GM21717 (cell line): ENCODE measurements at regions not wholly inside any gene's neighbourhood (a gene's known extent, or its start where the extent isn't known, plus 50 kb on each side); places are given as distances from the start of the nearest gene placed in this dataset.

Source experiments
- ATAC-seq: cut with Tn5 transposase; IDR thresholded peaks from one replicate; pipeline ENCODE4 v1.9.1; 2021; ENCODE audit warnings: mild to moderate bottlenecking, moderate library complexity; ENCODE audit not compliant: unreplicated experiment

DNA sequence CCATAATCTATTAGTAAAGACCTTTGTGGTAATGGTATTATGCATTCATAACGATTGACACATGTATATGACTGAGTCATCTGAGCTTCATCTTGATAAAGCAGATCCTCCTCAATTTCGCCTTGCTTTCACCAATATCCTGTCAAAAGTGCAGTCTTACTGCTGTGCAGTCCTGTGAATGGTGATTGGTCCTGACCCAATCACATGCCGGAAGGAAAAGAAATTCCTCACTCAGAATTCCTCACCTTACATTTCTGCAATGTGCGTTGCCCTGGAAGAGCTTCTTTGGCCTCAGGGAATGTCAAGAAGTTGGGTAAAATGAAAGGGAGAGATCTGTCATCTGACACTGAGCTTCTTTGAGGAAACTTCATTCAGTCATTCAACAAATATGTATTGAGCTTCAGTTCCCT, 121.0 kb upstream of the TSPAN2 start:
- ATAC-seq = no peak

DNA sequence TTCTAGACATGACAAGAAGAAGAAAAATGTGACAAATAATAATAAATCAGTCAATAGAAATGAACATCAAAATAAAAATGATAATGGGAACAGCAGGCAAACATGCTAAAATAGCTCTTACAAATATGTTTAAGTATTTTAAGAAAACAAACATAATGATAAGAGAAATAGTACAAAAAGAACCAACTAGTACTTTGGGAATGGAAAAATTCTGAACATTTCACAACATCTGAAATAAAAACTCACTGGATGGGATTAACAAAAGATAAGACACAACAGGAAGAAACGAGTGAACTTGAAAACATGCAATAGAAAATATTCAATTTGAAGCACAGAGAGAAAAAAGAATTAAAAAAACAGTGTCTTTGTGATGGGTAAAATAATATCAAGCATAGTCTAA, 115.2 kb upstream of the TSPAN2 start:
- no peak for ATAC-seq

DNA sequence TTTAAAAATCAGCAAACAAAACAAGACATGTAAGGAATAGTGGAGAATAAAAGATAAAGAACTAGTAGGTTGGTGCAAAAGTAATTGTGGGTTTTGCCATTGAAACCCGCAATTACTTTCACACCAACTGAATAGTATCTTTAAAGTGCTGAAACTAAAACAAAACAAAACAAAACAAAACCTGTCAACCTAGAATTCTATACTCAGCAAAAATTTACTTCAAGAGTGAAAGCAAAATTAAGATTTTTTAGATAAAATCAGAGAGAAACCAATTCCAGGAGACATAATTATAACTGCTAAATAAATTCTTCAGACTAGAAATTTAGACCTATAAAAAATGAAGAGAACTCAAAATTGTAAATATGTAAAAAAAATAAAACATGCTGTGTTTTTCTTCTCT, 114.0 kb upstream of the TSPAN2 start:
- ATAC-seq = no peak

DNA sequence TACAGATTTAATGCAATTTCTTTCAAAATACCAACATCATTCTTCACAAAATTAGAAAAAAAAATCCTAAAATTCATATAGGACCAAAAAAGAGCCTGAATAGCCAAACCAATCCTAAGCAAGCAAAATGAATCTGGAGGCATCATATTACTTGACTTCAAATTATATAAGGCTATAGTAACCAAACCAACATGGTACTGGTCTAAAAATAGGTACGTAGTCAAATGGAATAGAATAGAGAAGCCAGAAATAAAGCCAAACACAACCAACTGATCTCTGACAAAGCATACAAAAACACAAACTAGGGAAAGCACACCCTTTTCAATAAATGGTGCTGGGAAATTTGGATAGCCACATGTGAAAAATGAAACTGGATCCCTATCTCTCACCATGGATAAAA, 112.3 kb upstream of the TSPAN2 start:
- ATAC-seq = no peak

DNA sequence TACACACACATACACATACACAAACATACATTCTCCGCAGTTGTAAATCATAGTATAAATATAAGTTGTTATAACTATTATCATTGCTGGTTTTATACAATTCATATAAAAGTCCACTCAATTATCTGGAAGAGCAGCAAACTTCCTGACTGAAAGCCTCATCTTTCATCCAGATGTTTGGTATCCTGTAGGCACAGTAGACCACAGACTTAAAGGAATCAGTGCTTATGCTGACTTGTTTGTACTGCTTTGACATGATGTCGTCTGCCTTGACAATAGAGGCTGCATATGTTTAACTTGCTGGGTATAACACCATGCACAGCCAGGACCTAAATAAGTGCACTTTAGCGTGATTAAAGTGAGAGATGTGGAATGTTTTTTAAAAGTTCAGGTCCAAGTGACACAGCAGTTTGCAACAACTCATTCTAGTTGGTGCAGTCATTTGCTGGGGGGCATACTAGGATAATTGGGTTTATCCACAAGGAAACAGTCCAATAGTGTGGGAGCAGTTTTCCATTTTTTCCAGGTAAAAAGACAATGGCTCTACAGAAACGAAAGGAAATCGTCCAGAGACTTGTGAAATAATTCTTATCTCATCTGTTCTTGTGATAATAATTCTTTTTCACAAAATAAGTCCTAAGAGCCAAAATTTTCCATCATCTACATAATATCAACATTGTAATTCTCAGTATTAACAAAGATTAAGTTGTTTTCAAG, 110.3 kb upstream of the TSPAN2 start:
- no peak for ATAC-seq

DNA sequence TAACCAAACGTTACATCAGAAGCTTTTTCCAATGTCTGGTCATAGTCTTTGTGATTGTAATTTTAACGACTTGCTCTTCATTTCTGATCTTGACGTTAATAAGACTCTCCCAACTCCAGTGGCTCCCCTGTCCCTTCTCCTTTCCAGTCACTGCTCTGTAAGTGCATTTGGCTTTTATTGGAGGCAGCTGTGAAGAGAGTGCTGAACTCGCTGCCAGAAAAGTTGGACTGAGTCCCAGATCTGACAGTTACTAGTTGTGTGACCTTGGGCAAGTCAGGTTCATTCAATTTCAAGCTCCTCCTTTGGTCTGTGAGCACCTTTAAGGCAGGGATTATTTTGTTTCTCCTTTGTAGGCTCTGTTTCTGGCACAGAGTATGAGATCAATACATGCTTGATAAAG, 109.6 kb upstream of the TSPAN2 start:
- no peak for ATAC-seq

DNA sequence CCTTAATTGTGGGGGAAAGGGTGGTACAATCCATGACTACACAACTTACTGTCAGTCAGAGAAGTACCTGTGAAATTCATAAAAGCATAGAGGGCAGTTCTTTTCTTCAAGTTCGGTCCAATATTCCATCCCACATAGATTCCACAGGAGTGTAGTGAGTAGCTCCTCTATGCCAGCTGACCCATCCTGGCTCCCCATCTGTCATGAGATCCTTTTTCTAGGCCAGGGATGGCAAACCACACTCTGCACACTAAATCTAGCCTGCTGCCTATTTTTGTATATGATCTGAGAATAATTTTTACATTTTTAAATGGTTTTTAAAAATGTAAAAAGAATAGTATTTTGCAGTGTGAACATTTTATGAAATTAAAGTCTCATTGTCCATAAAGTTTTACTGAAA, 107.0 kb upstream of the TSPAN2 start:
- ATAC-seq = no peak

DNA sequence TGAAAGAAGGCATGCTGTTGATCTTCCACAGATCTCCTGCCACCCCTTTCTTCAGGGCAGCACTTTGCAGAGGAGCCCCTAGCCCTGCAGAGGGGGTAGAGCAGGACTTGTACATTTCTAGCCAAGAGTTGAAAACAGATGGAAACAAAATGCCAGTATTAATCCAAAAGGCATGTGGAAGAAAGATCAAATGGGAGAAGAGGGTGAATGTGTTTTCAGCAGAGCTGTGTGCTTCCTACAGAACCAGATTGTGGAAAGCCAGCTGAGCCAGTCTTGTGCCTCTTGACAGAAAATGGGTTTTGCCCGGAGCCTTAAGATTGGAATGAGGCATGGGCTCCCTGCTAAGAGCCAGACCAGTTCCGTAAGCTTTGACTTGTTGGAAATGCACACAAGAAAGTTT, 105.2 kb upstream of the TSPAN2 start:
- no peak for ATAC-seq

DNA sequence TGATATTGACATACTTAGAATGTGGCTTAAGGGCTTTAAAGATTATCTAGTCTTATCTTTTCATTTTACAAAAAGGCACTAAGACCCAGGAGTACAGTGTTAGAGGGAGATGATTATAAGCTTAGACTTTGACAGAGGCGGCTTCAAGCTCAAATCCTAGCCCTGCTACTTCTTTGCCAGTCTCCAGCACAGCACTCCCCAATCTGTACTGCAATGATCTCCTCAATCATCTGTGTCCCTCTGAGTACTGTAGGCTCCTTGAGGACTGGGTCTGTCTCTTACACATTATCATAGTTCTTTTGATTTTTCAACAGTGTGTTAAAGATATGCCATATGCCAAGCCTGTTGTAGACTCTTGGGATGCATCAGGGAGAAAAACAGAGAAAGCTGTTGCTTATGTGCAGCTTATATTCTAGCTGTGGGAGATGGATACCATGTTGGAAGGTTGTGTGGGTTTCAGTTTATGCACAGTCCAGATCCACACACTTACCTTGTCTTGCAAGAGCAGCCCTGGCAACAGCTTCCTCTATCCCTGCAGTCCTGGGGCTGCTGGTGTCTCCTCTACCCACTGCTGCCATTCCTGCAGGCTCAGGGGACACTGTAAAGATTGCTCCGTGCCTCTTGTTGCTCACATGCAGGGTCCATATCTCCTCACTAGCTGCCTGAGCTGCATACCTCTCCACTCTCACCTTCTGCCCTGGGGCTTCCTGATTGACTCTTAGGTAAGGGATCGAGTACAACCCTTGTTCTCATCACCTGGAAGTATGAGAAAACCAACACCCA, 103.9 kb upstream of the TSPAN2 start:
- no peak for ATAC-seq

DNA sequence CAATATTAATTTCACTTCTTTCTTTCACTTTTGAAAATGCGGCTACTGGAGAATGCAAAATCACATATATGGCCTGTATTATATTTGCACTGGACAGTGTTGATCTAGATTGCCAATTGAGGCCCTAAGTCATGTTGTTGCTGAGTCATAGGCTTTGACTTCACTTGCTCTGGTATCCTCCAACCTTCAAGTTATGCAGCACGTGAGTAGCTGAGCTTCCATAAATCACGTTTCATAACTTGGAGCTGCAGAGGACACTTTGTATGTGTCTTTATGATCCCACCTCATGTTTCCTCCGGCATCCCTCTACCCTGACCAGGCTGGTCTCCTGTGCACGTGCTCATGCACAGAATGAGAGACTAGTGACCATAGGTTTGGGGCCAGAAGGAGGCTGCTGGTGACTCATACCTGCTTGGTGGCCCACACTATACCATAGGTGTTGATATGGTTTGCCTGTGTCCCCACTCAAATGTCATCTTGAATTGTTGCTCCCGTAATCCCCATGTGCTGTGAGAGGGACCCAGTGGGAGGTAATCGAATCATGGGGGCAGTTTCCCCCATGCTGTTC, 103.0 kb upstream of the TSPAN2 start:
- no peak for ATAC-seq

DNA sequence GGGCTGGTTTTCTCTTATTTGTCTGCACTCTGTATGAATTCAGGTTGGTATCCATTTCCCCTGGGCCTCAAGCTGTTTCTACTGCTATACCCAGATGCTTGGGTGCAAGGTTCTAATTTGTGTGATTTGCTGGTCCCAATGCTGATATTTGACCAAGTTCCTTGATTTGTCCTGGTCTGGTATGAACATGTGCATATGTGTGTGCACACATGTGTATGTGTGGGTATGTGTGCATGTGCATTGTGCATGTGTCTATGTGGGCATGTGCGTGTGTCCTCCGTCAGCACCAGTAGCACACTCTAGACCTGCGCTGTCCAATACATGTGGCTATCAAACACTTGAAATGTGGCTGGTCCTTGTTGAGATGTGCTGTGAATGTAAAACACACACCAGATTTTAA, 102.4 kb upstream of the TSPAN2 start:
- no peak for ATAC-seq

DNA sequence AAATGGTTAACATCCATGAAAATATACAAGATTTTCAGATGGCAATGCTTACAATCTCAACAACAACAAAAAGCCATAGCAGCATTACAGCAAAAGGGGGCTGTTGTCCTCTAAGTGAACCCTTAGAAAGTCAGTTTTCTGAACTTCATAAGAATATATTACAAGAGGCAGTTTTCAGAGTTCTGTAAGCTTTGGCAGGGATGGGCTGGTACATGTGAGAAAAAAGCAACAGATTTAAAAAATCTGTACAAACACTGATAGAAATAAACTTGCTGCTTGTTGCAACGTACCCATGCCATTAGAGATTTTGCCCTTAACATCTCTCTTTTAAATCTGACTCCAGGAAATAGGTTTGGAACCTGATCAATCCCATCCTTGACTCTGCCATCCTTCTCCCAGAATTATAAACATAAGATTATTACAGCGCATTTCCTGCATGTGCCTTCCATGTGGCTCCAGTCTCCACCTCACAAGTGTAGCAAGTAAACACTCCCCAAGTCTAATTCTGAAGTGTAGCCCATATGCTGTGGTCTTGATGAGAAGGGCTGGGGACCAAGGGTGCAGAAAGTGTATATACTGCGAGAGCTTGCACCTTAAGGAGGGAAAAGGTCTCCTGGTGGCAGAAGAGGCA, 101.4 kb upstream of the TSPAN2 start:
- ATAC-seq = no peak

DNA sequence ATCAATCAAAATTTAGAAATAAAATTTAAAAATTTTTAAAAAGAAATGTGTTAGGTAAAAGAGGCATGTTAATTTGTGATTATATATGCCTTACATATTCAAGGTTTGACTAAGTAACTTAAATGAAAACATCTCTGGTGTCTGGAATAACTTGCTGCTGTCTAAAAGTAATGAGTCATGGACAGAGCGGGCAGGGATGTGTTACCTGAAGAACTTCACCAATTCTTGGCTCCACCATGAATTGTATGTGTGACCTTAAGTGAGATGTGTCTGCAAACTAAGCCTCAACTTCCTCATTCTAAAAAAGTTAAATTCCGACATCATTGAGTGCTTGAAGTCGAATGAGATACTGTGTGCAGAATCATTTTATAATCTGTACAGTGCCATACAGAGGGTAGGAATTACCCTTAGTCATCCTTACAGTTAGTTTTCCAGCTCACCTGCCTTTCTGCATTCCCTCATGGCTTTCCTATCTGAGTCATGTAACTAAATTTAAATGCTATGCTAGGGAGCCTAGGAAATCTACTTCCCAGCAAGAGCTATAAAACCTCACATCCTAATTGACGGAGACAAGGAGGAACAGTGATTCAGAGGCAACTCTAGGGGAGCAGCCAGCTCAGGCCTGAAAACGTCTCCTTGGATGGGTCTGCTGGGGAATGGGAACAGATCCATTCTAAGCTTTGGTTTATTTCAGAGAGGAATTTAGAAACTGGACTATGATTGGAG, 100.7 kb upstream of the TSPAN2 start:
- ATAC-seq = no peak

DNA sequence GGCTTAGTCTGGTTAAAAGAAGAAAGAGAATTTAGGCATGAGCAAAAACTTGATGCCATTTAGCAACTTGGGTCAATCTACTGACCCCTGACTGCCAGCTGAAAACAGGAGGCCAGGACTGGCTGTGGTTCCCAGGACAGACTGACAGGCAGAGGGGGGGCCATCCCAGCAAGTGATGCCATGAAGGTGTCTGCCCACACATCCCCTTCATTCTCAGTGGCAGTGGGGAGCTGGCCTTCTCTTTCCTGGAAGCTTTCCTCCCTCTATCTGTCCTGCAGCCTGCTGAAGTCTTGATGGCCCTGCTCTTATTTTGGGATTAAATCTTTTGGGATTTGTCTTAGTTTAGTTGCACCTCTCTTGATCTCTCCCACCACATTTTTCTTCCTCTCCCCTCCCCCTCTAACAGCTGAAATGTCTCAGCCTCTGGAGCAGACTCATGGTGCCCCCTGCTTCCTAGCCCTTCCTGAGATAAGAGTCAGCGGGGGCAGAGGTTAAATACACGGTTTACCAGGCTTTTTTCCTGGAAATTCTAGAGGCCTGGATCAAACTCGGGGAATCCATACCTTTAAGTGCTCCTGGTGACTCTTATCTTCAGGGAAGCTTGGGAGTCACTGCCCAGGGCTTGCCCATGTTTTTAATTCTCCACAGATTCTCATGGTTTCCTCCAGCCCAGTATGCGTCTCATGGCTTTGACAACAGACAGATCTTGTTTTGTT, 99.5 kb upstream of the TSPAN2 start:
- no peak for ATAC-seq

DNA sequence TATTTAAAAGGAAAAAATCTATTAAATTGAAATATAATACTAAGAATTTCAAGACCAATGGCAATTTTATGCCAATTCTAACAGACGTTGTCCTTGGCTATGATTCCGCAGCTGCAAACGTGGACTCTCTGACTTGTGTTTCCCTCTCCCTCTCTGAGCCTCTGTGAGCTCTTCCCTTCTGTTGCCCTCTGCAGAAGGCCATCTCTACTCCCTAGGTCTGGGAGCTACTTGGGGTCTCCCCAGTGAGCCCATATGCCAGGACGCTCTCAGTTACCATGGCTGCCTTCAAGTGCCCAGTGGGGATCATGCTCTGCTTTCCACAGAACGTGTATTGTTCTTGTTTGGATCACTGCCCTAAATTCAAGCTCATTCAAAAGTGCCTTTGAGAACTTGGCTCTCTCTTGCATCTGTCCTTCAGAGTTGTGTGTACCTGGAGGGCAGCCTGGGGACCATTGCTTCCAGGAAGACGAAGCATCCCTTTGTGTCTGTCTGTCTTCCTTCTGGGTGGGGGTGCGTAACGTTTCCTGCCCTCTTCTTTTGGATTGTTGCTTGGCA, 97.5 kb upstream of the TSPAN2 start:
- no peak for ATAC-seq

DNA sequence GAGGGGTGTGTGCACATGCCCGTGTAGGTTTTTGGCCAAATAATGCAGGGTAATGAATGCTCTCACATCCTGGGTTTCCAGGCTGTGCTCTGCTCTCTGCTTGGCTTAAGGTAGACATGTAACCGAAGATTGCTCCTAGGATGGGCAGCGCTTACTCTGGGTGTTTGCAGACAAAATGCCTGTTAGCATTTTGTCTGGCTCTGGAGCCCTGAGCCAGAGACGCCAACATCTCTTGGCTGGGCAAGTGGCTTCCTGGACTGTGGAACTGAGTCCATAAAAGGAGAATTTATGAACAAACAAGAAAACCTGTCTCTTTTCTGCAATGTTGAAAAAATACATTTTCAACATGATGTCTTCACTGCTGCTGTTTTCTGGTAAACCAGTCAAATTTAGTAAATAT, 96.0 kb upstream of the TSPAN2 start:
- ATAC-seq = no peak

DNA sequence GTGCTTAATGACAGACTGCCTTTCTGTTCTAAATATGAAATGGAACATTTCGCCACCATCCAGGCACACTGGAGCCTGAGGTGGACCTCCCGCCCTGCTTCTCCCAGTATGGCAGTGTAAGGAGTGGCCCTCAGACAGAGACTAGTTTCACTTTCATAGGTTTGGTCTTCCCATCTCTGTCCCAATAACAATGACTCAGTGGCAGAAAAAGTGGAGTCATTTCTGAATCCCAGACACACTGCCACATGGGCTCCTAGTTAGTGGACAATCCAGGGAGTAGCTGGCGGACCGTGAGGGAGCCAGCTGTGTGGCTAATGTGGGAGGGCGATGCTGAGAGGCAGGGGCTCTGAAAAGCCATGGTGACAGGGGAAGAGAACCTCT, 95.6 kb upstream of the TSPAN2 start:
- ATAC-seq = no peak

DNA sequence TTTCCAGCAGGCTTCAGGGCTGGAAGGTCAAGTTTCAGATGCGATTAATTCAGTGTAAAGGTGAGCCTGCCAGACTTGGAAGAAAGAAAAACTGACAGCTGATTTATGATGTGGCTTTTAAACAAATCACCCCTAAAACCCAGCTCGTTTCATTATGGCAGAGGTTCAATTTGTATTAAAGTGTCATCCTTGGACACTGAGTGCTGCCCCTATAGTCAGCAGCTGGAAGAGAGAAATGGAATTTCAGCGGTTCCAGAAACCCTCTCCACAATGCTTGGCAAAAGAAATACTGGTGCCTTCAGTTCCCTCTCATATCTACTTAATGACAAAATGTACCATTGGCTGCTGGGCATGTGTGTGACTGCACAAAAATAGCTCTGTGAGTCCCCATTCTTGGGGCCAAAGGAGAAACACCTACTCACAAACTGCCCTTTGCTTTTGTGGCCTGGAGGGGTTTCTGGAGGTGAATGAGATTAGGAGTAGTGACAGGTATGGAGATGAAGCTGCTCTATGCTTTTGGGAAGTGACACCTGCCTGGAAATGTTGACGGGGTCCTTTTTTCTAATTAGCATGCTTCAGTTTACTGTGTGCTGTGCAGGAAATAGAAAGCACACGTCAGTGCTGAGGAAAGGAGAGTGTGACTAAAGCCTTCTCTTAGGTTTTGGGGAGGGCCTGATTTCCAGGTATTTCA, 95.1 kb upstream of the TSPAN2 start:
- ATAC-seq = no peak

DNA sequence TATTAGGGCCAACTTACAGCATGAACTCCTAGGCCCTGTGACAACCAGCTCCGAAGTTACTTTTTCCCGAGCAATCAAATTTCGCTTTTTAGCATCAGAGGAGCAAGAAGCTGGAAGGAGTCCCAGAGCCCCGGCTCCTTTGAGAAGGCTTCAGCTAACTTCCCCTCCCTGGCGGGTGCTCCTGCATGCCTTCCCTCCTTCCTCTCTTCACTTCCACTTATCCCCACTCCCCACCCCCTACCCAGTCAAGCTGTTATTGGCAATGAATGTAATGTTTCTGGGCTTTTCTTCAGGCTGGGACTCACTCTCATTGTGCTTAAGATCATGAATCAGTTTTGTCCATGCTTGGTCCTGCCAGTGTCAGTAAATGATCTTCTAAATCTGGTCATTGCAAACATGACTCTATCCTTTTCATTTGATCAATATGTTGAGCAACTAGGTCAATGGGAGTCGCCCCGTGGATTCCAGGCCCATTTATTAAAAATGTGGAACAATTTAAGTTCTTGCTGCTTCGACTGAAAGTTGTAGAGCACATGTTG, 94.5 kb upstream of the TSPAN2 start:
- no peak for ATAC-seq
